ENCODE measurements at regions not wholly inside any gene's neighbourhood (a gene's known extent, or its start where the extent isn't known, plus 50 kb on each side); places are given as distances from the start of the nearest gene placed in this dataset.

DNA sequence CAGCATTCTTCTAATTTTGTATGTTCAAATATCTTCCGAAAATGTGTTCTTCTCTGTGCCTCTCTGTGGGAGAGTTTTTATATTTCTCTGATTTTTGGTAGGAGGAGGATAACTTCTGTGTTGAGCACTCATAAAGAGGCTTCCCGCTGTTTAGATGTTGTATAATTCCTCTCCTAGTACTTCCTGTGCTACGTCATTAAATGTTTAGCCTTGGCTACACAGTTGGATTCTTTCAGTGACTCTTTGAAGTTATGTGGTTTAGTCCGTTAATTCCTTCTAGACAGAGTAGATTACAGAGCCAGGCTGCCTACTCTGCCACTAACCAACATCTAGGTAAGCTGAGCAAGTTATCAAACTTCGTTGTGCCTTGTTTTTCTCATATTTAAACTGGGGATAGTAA, 302.6 kb downstream of the OSTF1 start:
- TF ChIP-seq POLR2AphosphoS5 (IDR thresholded peaks at IDR 0.05; ENCODE audit: borderline replicate concordance, low read depth, low read length), result peak; percentile 42; the same call in 1 of the 2 replicates
- TF ChIP-seq EZH2 (IDR thresholded peaks at IDR 0.05), result no peak
- no peak for TF ChIP-seq FOXP2 (optimal IDR thresholded peaks at IDR 0.05; ENCODE audit: control extremely low read depth, extremely low read length, insufficient read depth)
